HG03575 (cell line): ENCODE measurements at regions not wholly inside any gene's neighbourhood (a gene's known extent, or its start where the extent isn't known, plus 50 kb on each side); places are given as distances from the start of the nearest gene placed in this dataset.

Source experiments
- ATAC-seq: cut with Tn5 transposase; IDR thresholded peaks from one replicate; pipeline ENCODE4 v1.9.1; 2021; ENCODE audit not compliant: unreplicated experiment, insufficient number of reproducible peaks, low FRiP score; ENCODE audit errors: extremely low read depth

DNA sequence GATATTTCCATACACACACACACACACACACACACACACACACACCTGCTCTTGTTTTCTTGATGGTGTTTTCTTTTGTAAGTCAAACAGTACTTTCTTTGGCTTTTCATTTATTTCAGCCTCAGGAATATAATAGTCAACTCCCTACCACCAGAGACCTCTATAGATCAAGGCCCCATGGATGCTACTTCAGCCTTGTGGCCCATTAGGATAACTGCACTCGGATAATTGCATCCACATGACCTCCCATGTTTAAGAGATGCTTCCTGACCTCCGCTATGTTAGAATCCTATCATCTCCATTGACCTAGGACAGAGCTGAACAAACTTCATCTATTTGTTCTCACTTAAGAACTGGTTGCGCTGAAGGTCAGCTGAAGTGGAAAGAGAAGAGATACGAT lies 1094.0 kb upstream of the B3GALT2 start:
- ATAC-seq: no peak

DNA sequence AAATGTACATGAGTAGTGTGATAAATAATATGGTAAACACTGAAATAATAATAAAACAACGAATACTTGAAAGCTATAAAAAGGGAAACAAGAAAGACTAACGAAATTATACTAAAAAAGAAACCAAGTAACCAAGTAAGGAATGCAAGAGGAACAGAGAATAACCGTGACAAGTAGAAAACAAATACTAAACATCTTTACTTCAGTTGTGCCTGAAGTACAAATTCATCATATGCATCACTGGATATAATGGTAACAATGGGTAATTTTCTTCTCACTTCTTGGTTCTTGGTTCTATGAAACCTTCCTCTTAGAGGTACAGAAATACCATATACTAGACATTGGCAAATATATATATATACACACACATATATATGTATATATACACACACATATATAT lies 1093.6 kb upstream of the B3GALT2 start:
- ATAC-seq: peak; percentile 83

DNA sequence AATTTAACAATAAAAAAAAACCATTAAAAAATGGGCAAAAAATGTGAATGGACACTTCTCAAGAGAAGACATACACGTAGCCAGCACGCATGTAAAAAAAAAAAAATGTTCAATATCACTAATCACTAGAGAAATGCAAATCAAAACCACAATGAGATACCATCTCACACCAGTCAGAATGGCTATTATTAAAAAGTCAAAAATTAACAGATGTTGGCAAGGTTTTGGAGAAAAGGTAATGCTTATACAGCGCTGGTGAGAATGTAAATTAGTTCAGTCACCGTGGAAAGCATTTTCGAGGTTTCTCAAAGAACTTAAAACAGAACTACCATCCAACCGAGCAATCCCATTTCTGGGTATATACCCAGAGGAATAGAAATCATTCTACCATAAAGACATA lies 1091.5 kb upstream of the B3GALT2 start:
- ATAC-seq: peak; percentile 54

DNA sequence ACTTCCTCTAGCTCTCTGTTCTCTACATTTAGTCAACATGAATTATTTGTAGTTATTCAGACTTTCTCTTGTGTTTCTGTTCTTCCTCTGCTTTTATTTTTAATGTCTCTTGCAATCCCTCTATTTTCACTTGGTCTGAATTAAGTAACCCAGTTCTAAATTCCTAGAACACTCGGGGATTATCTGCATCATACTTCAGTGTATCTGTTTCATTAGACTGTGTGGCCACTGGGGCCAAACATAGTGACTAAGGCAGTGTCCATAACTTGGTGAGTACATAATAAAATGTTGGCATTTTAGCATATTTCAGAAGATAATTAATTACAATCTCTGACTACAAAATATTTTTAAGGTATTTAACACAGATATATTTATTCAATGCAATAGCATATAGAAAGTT lies 1087.2 kb upstream of the B3GALT2 start:
- no peak for ATAC-seq

DNA sequence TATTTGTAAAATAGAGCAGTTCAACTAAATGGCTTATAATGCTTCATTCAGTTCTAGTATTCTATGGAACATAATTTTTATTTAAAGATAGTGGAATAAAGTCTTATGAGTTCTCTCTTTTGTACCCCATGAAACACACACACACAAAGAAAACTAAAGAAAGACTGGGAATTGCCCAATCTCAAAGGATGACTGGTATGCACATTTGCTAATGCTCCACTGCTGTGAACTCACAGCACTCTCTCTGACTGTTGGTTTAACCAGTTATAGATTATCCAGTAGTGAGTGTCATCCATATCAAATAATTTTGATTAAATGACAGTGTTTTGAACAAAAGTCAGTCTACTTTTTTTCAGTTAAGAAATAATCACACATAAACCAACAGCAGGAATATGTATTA lies 1082.4 kb upstream of the B3GALT2 start:
- no peak for ATAC-seq

DNA sequence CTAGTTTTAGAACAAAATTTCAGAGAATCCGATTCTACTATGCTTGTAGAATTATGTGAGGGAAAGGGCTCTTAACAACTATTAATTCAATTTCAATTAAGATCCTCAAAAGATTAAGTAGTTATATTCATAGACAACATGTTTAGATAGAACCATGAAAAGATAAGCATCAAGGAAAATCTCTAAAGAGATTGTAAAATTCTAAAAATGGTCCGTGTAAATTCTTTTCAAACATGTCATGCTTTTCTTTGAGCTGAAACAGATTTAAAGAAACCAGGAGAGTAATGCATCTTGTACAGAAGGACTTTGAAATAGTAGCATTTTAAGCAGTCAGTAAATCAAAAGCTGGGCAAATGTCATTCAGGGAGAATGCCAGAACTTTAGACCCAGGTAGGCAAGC lies 1080.6 kb upstream of the B3GALT2 start:
- ATAC-seq: no peak

DNA sequence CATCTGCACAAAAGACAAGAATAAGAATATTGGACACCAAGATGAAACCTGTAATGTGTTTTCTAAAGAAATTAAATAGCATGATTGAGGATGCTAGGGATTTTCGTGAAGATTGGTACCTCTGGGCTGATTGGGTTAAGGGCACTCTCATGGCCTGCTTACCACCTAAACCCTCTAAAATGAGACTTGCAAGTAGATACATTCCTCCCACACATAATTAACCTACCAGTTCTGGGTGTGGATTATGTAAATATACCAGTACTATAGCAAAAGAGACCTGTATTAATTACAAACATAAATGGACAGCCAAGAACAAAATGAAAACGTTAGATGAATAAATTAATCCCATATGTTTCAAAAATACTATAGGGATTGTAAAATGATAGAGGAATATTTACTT lies 1069.6 kb upstream of the B3GALT2 start:
- ATAC-seq: no peak

DNA sequence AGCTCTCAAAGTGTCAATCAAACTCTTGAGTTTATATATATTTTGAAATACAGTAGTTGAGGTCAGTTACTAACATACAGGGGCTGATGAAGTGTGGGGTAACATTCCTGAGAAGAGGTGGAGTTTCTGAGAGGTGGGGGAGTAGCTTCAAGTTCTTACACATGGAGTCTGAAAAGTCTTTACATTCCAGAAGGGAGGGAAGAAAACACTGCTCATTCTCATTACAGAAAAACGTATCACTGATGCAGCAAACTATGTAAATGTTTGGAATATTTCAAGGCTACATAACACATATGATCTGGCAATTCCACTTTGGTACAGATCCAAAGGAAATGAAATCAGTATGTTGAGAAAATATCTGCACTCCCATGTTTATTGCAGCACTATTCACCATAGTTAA lies 1065.8 kb upstream of the B3GALT2 start:
- ATAC-seq: no peak

DNA sequence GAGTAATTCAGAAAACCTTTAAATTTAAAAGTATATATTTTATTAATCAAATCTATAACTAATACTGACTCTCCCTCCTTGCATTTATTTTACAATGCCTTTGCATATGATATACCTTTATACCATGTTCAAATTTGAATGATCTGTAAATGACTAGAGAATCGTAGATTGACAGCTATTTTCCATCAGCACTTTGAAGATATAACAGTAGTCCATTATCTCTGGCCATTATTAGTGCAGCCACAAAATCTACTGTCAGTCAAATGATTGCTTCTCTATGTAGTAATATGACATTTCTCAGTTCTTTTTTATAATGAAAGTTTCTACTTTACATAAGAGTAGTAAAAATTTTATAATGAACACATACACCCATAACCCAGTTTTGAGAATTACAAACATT lies 1054.8 kb upstream of the B3GALT2 start:
- ATAC-seq: no peak

DNA sequence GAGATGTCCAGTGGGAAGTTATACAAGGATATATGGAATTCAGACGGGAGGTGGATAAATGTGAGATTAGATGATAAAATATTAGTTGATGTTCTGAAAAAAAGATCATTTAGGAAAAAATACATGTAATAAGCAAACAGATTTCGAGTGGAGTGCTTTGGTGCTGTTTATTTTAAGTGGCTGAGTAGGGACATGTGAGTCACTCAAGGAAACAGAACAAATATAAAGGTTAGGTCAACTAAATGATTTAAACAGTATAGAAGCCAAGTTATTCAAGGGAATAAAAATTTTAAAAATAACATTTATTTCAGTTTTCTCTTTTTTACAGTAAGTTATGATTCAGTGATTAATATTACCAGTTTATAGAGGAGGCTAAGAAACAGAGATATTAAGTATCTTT lies 1046.7 kb upstream of the B3GALT2 start:
- no peak for ATAC-seq

DNA sequence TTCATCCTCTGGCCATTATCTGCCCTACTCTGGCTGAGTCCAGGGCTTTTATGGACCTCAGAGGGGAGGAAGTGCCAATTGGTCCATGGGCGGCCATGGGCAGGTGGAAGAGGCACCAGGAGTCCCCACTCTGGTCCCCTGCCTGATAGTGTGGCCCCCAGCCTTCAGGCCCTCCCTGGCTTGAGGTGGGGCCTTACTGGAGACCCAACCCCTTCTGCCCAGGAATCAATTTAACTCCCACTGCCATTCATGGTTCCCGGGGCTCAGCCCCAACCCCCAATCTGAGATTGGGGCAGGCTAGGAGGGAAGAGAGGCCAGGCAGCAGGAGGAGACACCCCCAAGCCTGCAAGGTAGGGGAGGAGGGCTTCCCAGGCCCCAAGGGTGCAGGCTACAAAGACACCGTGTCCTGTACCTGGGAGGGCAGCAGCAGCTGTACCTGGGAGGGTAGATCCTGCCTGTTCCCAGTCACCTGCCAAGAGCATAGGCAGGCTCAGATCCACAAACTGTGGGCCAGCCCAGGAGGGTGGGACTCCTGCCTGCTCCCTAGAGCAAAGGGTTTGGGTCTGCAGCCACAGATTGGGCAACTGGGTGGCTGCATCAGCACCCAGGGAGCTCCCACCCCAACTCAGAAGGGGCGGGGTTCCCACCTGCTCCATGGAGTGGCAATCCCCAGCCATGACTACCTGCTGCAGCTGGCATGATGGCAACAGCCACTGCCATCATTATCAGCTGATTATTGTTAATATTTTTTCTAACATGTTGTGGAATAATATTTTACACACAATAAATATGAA lies 1044.1 kb upstream of the B3GALT2 start:
- no peak for ATAC-seq

DNA sequence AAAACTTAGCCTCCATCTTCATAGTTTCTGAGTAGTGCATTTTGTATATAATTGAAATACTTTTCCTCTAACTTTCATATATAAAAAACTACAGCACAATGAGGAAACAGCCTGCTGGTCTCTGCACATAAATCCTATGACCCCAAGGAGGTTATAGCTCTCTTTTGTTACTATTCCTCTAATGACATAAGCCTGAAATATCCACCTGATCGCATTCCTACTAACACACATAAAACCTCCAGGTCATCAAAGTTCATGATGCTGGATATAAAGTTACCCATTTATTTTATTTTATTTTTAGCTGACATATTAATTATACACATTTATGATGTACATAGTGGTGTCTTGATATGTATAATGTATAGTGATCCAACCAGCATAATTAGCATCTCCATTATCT lies 1042.0 kb upstream of the B3GALT2 start:
- no peak for ATAC-seq

DNA sequence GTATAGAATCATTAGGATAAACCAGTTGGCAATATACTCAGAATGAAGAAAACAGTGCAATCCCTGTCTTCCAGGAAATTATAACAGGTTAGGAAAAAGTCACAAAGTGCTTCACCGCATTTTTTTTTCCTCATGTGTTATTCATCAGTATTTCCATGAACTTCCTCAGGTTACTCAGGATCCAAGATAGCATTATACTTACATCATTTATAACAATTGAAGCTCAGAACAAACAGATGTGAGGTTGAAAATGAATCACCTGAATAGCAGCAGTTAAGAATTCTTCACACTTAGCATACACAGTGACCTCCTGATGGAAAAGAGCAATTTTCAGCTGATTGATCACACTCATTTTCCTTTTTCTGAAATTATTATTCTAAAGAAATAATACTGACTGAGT lies 1040.7 kb upstream of the B3GALT2 start:
- ATAC-seq: no peak

DNA sequence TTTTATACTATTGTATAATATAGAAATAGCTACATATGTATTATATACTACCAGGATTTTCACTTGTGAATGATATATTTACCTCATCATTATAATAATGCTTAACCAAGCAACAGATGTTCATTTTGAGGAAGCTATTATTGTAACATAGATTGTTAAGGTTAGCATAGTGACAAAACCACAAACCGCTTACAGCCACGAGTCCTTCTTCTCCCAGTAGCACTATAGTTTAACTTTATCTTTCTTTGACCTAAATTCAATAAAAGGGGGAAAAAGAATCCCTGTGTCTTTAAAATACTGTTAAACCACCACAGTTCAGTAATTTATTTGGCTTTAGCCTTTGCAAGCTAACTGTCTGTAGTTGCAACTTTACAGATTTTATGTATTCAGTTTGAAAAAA lies 1039.4 kb upstream of the B3GALT2 start:
- peak; percentile 84 for ATAC-seq

DNA sequence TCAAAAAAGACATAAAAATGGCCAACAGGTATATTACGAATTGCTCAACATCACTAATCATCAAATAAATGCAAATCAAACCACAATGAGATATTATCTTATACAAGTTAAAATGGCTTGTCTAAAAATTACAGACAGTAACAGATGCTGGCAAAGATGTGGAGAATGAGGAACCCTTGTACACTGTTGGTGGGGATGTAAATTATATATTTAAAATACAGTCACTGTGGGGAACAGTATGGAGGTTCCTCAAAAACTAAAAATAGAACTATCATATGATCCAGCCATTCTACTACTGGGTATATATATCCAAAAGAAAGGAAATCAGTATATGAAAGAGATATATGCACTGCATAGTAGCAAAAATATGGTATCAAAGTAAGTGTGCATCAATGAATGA lies 1037.2 kb upstream of the B3GALT2 start:
- no peak for ATAC-seq

DNA sequence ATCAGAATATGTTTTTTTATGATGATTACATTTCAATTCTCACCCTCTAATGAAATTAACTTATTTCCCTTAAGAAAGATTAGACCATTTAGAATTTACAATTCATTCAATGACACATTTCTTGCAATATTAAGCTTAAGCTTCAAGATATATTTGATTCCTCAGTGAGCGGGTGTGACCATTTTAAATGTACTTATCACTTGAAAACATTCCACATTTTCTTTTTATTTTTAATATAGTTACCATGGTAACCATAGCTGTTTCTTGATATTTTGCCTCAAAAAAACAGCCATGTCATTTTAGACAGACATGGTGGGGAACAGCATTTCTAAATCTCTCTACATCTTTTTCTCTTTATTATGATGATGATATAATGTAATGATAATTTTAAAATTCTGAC lies 1029.0 kb upstream of the B3GALT2 start:
- no peak for ATAC-seq

DNA sequence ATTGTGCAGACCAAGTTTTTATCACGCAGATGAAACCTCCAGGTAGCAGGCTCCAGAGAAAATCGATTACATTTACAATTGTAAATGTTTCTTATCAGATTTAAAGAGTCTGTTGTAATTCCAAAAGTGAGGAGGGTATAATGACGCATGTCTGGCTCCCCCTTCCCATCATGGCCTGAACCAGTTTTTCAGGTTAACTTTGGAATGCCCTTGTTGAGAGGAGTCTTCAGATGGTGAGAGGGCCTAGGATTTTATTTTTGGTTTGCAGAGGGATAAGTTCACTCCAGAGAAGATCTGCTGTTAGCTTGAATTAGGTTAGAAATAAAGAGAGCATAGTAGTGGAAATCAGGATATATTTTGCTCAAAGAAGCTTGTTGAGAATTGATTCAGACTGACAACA lies 1028.3 kb upstream of the B3GALT2 start:
- no peak for ATAC-seq

DNA sequence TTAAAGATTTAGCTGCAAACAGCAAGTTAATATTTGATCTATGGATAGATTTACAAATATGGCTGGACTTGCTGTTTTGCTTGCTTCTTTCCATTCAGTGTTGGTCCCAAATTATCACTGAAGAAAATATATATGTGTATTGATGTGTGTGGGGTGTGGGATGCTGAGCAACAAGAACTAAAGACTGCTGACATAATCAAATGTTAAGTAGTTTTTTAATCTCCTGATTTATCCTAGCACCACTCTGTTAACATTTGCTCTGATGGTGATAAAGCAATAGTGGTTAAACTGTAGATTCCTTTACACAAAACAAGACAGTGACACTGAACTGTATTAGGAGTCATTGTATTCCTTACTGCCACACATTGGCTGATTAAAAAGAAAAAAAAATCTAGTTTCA lies 1023.5 kb upstream of the B3GALT2 start:
- ATAC-seq: no peak

DNA sequence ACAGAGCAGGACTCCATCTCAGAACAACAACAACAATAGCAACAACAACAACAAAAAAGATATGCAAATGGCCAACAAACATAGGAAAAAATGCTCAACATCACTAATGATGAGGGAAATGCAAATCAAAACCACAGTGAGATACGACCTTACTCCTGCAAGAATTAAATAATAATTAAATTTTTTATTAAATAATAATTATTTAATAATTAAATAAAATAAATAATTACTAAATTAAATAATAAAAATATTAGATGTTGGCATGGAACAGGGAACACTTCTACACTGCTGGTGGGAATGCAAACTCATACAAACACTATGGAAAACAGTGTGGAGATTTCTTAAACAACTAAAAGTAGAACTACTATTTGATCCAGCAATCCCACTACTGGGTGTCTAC lies 1022.3 kb upstream of the B3GALT2 start:
- no peak for ATAC-seq

DNA sequence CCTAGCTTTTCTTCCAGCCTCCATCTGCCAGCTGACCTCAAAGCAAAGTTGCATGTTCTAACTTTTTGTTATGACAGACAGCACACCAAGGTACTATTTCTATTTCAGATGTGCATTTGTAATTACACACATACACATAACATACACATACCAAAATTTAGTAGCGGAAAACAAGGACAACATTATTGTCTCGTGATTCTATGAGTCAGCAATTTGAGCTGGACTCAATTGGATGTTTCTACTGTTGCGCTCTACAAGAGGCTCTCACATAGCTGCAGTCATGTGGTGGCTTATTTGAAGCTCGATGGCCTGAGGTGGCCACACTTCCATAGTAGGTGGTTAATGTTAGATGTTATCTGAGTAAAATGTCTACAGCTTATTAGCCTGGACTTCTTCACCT lies 1010.1 kb upstream of the B3GALT2 start:
- no peak for ATAC-seq

DNA sequence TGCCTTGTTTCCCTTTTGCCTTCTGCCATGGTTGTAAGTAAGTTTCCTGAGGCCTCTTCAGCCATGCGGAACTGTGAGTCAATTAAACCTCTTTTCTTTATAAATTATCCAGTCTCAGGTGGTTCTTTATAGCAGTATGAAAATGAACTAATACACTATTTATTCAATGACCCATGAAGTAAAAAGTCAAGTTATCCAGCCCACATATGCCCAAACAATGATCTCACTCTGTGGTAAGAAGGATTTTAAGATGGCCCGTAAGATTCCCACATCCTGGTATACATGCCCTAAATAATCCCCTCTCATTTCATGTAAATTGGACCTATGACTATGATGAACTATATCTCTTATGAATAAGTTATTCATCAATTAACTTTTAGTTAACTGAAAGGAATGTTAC lies 1008.3 kb upstream of the B3GALT2 start:
- no peak for ATAC-seq
